Neuronal stem cell (in vitro differentiated cells): ENCODE measurements at regions not wholly inside any gene's neighbourhood (a gene's known extent, or its start where the extent isn't known, plus 50 kb on each side); places are given as distances from the start of the nearest gene placed in this dataset.

Experiments
- DNase-seq: peaks from one replicate; pipeline ENCODE4 v3.0.0-alpha.2; 2013; ENCODE audit warnings: low spot score
- H2AFZ ChIP-seq: one replicate; pipeline ENCODE4 v1.6.1; 2013; ENCODE audit warnings: mild to moderate bottlenecking, low read length, inconsistent platforms
- H2AK5ac ChIP-seq: 2 replicates; pipeline ENCODE4 v1.6.1; 2013; ENCODE audit warnings: low read depth, mild to moderate bottlenecking, inconsistent platforms, low read length, moderate library complexity, mixed read lengths
- H2BK120ac ChIP-seq: 2 replicates; pipeline ENCODE4 v1.6.1; 2013; ENCODE audit warnings: low read depth, mild to moderate bottlenecking, inconsistent platforms, low read length, moderate library complexity, mixed read lengths
- H2BK12ac ChIP-seq: one replicate; pipeline ENCODE4 v1.6.1; 2013; ENCODE audit warnings: low read length, inconsistent platforms
- H2BK15ac ChIP-seq: 2 replicates; pipeline ENCODE4 v1.6.1; 2013; ENCODE audit warnings: mild to moderate bottlenecking, low read length, inconsistent platforms, mixed read lengths
- H2BK5ac ChIP-seq: one replicate; pipeline ENCODE4 v1.6.1; 2013; ENCODE audit warnings: inconsistent platforms, mild to moderate bottlenecking, low read length, moderate library complexity
- H3K14ac ChIP-seq: one replicate; pipeline ENCODE4 v1.6.1; 2013; ENCODE audit warnings: low read length, inconsistent platforms
- H3K18ac ChIP-seq: 2 replicates; pipeline ENCODE4 v1.6.1; 2013; ENCODE audit warnings: low read length, inconsistent platforms
- H3K23ac ChIP-seq: 2 replicates; pipeline ENCODE4 v1.6.1; 2013; ENCODE audit warnings: low read depth, mild to moderate bottlenecking, mixed read lengths, low read length, inconsistent platforms; ENCODE audit not compliant: poor library complexity
- H3K27ac ChIP-seq: replicated peaks from 3 replicates; pipeline ENCODE4 v1.5.1; 2013; ENCODE audit warnings: low read length, inconsistent platforms
- H3K27me3 ChIP-seq, 3 experiments: 2 replicates each; pipeline ENCODE4 v1.6.1; 2013; ENCODE audit warnings: low read length in 3 of 3, mild to moderate bottlenecking in 2 of 3, inconsistent platforms in 1 of 3, low read depth in 1 of 3, mixed read lengths in 1 of 3, moderate library complexity in 1 of 3; ENCODE audit not compliant: control insufficient read depth in 3 of 3, insufficient read depth in 3 of 3
- H3K36me3 ChIP-seq, 2 donors: replicated peaks in 1 of 2; 2 replicates each; pipeline ENCODE4 v1.6.1; 2013; ENCODE audit warnings: low read length in 2 of 2; ENCODE audit not compliant: control insufficient read depth in 2 of 2, insufficient read depth in 2 of 2
- H3K4ac ChIP-seq: 2 replicates; pipeline ENCODE4 v1.6.1; 2013; ENCODE audit warnings: inconsistent platforms, mild to moderate bottlenecking, low read length, moderate library complexity
- H3K4me1 ChIP-seq, 2 donors: 1 replicate in 1 of 2; 2 replicates in 1 of 2; pipeline ENCODE4 v1.6.1; 2013; ENCODE audit warnings: low read length in 2 of 2, low read depth in 1 of 2; ENCODE audit not compliant: control insufficient read depth in 2 of 2, insufficient read depth in 1 of 2
- H3K4me2 ChIP-seq: one replicate; pipeline ENCODE4 v1.6.1; 2013; ENCODE audit warnings: mild to moderate bottlenecking, low read length, inconsistent platforms; ENCODE audit not compliant: insufficient read depth, poor library complexity, severe bottlenecking
- H3K4me3 ChIP-seq, 2 donors: 2 replicates each; pipeline ENCODE4 v1.5.1; 2013; ENCODE audit warnings: low read length in 2 of 2, mild to moderate bottlenecking in 2 of 2, inconsistent platforms in 1 of 2, moderate library complexity in 1 of 2
- H3K79me1 ChIP-seq: one replicate; pipeline ENCODE4 v1.6.1; 2013; ENCODE audit warnings: low read depth, mild to moderate bottlenecking, inconsistent platforms, low read length, moderate library complexity
- H3K9ac ChIP-seq: one replicate; pipeline ENCODE4 v1.6.1; 2013; ENCODE audit warnings: mild to moderate bottlenecking, low read depth, low read length, inconsistent platforms; ENCODE audit not compliant: poor library complexity
- H3K9me3 ChIP-seq, 2 donors: replicated peaks in 1 of 2; 2 replicates each; pipeline versions ENCODE3 to v1.6.1; 2013; ENCODE audit warnings: low read length in 2 of 2, mild to moderate bottlenecking in 2 of 2, inconsistent platforms in 1 of 2, low read depth in 1 of 2, mixed read lengths in 1 of 2, moderate library complexity in 1 of 2; ENCODE audit not compliant: control insufficient read depth in 2 of 2, insufficient read depth in 1 of 2
- H4K8ac ChIP-seq: one replicate; pipeline ENCODE4 v1.6.1; 2013; ENCODE audit warnings: low read depth, mild to moderate bottlenecking, inconsistent platforms, low read length, moderate library complexity
- H4K91ac ChIP-seq: one replicate; pipeline ENCODE4 v1.6.1; 2013; ENCODE audit warnings: low read length, low read depth, mild to moderate bottlenecking, inconsistent platforms; ENCODE audit not compliant: poor library complexity
- WGBS, 2 donors: extraction: QIAGEN DNeasy Blood & Tissue Kit; methylation state at CpG; one replicate each; pipeline ENCODE4 v1.1.7; 2013; ENCODE audit warnings: missing lambda C conversion rate in 2 of 2, mixed read lengths in 1 of 2; ENCODE audit not compliant: insufficient read length in 2 of 2, insufficient replicate concordance in 1 of 2; ENCODE audit errors: extremely low coverage in 2 of 2; 5-methylcytosine and 5-hydroxymethylcytosine counted together

DNA sequence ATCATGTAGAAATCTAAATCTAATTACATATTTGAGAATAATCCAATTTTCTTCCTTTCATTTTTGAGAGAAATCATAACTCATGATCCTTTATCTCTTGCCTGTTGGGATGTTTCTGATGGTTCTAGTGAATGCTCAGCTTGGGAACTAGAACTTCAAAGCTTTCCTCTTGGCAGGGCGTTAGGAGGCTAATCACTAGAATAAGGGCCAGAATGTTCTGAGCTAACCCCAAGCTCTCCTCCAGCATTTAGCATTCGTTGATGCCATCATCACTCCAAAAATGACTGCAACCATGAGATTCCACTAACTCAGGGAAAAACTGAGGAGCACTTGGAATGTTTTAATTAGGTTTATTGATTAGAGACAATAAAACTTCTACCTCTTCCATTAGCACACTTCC lies 93.9 kb upstream of the DPT start:
- Histone ChIP-seq H3K4me2 (no peak overlapping the region), H3K4ac (no peak overlapping the region), H2AFZ (no peak overlapping the region), H3K9me3 (no peaks in the 10 kb centered on the region), H2BK5ac (no peak overlapping the region), H2BK12ac (no peak overlapping the region), H3K36me3 (no peaks in the 10 kb centered on the region), H3K23ac (no peak overlapping the region), H2BK120ac (no peak overlapping the region), H4K91ac (no peak overlapping the region), H3K14ac (no peak overlapping the region), H3K9ac (no peak overlapping the region), H3K27ac (no peak overlapping the region), H2AK5ac (no peak overlapping the region), H3K4me3 (no peak overlapping the region), H3K79me1 (no peaks in the 10 kb centered on the region), H4K8ac (no peak overlapping the region), H3K27me3 (no peaks in the 10 kb centered on the region), H3K18ac (no peak overlapping the region), H3K4me1 (peaks cover 0 to 1% of the 10 kb centered on the region in 2 donors), H2BK15ac (no peak overlapping the region)
- no peak for DNase-seq
- WGBS, 2 donors = no CpG with 5 or more reads among the region's 2 CpGs

DNA sequence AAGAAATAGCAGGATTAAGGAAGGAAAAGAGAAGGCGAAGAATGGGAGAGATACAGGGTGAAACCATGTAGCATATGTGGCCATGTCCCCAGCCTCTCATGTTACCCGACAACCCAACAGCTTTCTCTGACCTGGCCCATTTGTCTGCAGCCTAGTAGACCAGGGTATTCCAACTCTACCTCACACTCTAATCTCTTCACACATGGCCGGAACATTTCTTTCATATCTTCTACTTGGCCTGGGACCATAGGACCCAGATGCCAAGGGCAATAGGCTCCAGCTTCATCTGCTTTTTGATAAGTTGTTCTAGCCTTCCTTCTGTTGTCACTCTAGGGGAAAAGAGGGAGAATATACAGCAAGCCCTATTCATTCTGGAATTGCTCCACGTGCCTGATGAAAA lies 95.0 kb upstream of the DPT start:
- Histone ChIP-seq H2AK5ac (no peak overlapping the region), H3K4me1 (peaks cover 0 to 1% of the 10 kb centered on the region in 2 donors), H3K4me2 (no peak overlapping the region), H3K9ac (no peak overlapping the region), H4K91ac (no peak overlapping the region), H3K23ac (no peak overlapping the region), H3K14ac (no peak overlapping the region), H2BK5ac (no peak overlapping the region), H3K27ac (no peak overlapping the region), H3K79me1 (no peaks in the 10 kb centered on the region), H2BK12ac (no peak overlapping the region), H2BK15ac (no peak overlapping the region), H2BK120ac (no peak overlapping the region), H3K36me3 (no peaks in the 10 kb centered on the region), H4K8ac (no peak overlapping the region), H2AFZ (no peak overlapping the region), H3K4me3 (no peak overlapping the region), H3K4ac (no peak overlapping the region), H3K9me3 (no peaks in the 10 kb centered on the region), H3K18ac (no peak overlapping the region), H3K27me3 (no peaks in the 10 kb centered on the region)
- whole genome bisulfite sequencing, 2 donors = no CpG with 5 or more reads among the region's 4 CpGs
- DNase-seq = no peak

DNA sequence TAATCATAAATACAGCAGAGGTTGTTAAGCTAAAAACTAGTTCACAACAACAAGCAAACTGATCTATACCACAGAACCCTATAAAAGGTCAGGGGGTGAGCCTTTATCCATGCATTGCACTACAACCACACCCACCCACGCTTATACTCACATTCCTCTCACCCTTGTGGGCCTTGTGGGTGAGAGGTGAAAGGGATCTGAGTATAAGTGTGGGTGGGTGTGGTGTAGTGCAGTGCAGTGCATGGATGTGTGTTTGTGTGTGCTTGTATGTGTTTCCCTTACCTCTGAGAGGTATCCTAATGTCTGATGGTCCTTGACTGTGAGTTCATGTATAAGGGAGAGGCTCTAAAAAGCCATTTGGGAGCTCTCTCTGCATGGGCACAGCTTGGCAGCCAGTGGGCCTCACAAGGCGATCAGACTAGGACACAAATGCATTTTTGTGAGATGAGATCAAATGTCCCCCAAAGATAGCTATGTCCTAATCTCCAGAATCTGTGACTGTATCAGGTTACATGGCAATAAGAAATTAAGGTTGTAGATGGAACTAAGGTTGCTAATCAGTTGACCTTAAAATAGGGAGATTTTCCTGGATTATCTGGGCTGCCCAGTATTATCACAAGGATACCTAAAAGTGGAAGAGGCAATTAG lies 95.5 kb upstream of the DPT start:
- no peak overlapping the region for H4K8ac ChIP-seq
- peak overlapping the region in 1 of 2 donors; percentile 10 for H3K4me3 ChIP-seq
- no peaks in the 10 kb centered on the region for H3K36me3 ChIP-seq
- peak overlapping the region; percentile 19 for H4K91ac ChIP-seq
- H2AK5ac ChIP-seq = no peak overlapping the region
- no peaks in the 10 kb centered on the region for H3K27me3 ChIP-seq
- H3K4ac ChIP-seq = no peak overlapping the region
- no peak overlapping the region for H3K27ac ChIP-seq
- H3K79me1 ChIP-seq = no peaks in the 10 kb centered on the region
- peaks cover 0 to 1% of the 10 kb centered on the region in 2 donors for H3K4me1 ChIP-seq
- no peak overlapping the region for H3K23ac ChIP-seq
- H2BK120ac ChIP-seq = no peak overlapping the region
- no CpG with 5 or more reads among the region's 2 CpGs for WGBS, 2 donors
- no peak overlapping the region for H3K14ac ChIP-seq
- DNase-seq = no peak
- H2BK5ac ChIP-seq = no peak overlapping the region
- H3K9me3 ChIP-seq = no peaks in the 10 kb centered on the region
- no peak overlapping the region for H2AFZ ChIP-seq
- no peak overlapping the region for H2BK12ac ChIP-seq
- H3K18ac ChIP-seq = no peak overlapping the region
- H3K4me2 ChIP-seq = no peak overlapping the region
- no peak overlapping the region for H3K9ac ChIP-seq
- H2BK15ac ChIP-seq = no peak overlapping the region

DNA sequence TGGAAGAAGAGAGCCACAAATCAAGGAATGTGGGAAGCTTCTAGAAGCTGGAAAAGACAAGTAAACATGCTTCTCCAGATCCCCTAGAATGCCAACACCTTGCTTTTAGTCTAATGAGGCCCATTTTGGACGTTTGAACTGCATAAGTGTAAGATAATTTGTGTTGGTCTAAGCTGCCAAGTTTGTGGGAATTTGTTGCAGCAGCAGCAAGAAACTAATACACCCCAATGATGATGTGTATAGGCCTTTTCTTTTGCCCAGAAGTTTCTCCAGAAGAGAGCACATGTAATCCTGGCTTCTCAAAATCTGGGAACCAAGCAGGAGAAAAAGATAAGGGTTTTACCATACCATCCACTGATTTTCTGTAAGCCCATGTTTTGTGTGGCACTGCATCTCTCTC lies 96.1 kb upstream of the DPT start:
- H3K14ac ChIP-seq = no peak overlapping the region

More for the DNA sequence above, 96.1 kb upstream of the DPT start:
- Histone ChIP-seq H3K9ac (no peak overlapping the region), H3K4me3 (no peak overlapping the region), H3K4me2 (no peak overlapping the region), H2BK5ac (no peak overlapping the region), H2AFZ (no peak overlapping the region), H2BK15ac (no peak overlapping the region), H4K8ac (no peak overlapping the region), H4K91ac (no peak overlapping the region), H3K23ac (no peak overlapping the region), H3K9me3 (no peaks in the 10 kb centered on the region), H2BK12ac (no peak overlapping the region), H2AK5ac (no peak overlapping the region), H3K4ac (no peak overlapping the region), H3K4me1 (peaks cover 0 to 1% of the 10 kb centered on the region in 2 donors), H3K27me3 (no peaks in the 10 kb centered on the region), H2BK120ac (no peak overlapping the region), H3K36me3 (no peaks in the 10 kb centered on the region), H3K27ac (no peak overlapping the region), H3K79me1 (no peaks in the 10 kb centered on the region), H3K18ac (no peak overlapping the region)
- no peak for DNase-seq
- WGBS, 2 donors = no CpG with 5 or more reads among the region's 1 CpG
